Esophagus squamous epithelium (tissue), 5 donors: ENCODE measurements at regions not wholly inside any gene's neighbourhood (a gene's known extent, or its start where the extent isn't known, plus 50 kb on each side); places are given as distances from the start of the nearest gene placed in this dataset.

Experiments
- DNase-seq: peaks from one replicate; lab custom pipeline; 2025; lab: John Stamatoyannopoulos, UW
- H3K27ac ChIP-seq, 4 donors: fragments of 200-600 bp; sonication (generic); one replicate each; pipeline ENCODE4 v1.5.1; 2016 to 2019; ENCODE audit warnings: mild to moderate bottlenecking in 1 of 4
- H3K27me3 ChIP-seq, 4 donors: fragments of 200-600 bp; sonication (generic); 1 replicate in 3 of 4; 2 replicates in 1 of 4; pipeline versions ENCODE4 v1.5.1 to v1.6.0; 2017 to 2021; ENCODE audit warnings: antibody characterized with exemption in 1 of 4
- H3K36me3 ChIP-seq, 3 donors: fragments of 200-600 bp; sonication (generic); one replicate each; pipeline ENCODE4 v1.5.1; 2016 to 2019
- H3K4me1 ChIP-seq, 3 donors: fragments of 200-600 bp; sonication (generic); one replicate each; pipeline ENCODE4 v1.5.1; 2017 to 2019
- H3K4me3 ChIP-seq, 4 donors: fragments of 200-600 bp; sonication (generic); 1 replicate in 3 of 4; 2 replicates in 1 of 4; pipeline ENCODE4 v1.5.1; 2016 to 2019; ENCODE audit warnings: mild to moderate bottlenecking in 2 of 4, moderate library complexity in 1 of 4
- H3K9me3 ChIP-seq, 3 donors: fragments of 200-600 bp; sonication (generic); one replicate each; pipeline ENCODE4 v1.5.1; 2016 to 2019
- POLR2A ChIP-seq, 4 donors: fragments of 450-650 bp; IDR thresholded peaks; one replicate each; pipeline ENCODE4 v1.6.1; 2017; ENCODE audit warnings: antibody characterized with exemption in 4 of 4, mild to moderate bottlenecking in 4 of 4, moderate library complexity in 3 of 4
- WGBS, 2 donors: methylation state at CpG; one replicate each; pipeline ENCODE4 v1.1.5; 2018; 5-methylcytosine and 5-hydroxymethylcytosine counted together
- intact Hi-C: fragments of 100-400 bp; cut with DNase I; formaldehyde crosslinking; loops from one replicate; pipeline ENCODE4 v1.15.0; 2022
- TF ChIP-seq, protein P1 (sequence below), 6 experiments: fragments of 450-650 bp in 4 of 6; fragments of 200-600 bp in 2 of 6; sonication (generic) in 2 of 6; IDR thresholded peaks; one replicate each; pipeline ENCODE4 v1.5.1; 2016 to 2019; ENCODE audit warnings: antibody characterized with exemption in 6 of 6, mild to moderate bottlenecking in 4 of 6, moderate library complexity in 4 of 6
- donor health status: DM: yes; HTN: yes; CAD: no.

GRCh38 chr17:79413611-79414010 lies 197.2 kb downstream of the RBFOX3 start:
- intact Hi-C loops, result no loop called here
- no peaks in the 10 kb centered on the region for H3K9me3 ChIP-seq
- no peak for DNase-seq

GRCh38 chr17:79412886-79413390 lies 197.9 kb downstream of the RBFOX3 start:
- TF ChIP-seq, protein P1, sequence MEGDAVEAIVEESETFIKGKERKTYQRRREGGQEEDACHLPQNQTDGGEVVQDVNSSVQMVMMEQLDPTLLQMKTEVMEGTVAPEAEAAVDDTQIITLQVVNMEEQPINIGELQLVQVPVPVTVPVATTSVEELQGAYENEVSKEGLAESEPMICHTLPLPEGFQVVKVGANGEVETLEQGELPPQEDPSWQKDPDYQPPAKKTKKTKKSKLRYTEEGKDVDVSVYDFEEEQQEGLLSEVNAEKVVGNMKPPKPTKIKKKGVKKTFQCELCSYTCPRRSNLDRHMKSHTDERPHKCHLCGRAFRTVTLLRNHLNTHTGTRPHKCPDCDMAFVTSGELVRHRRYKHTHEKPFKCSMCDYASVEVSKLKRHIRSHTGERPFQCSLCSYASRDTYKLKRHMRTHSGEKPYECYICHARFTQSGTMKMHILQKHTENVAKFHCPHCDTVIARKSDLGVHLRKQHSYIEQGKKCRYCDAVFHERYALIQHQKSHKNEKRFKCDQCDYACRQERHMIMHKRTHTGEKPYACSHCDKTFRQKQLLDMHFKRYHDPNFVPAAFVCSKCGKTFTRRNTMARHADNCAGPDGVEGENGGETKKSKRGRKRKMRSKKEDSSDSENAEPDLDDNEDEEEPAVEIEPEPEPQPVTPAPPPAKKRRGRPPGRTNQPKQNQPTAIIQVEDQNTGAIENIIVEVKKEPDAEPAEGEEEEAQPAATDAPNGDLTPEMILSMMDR (IDR thresholded peaks at IDR 0.05), result no peak
- intact Hi-C loops, result no loop called here
- H3K9me3 ChIP-seq, result no peaks in the 10 kb centered on the region
- no peak for DNase-seq
- peaks cover 3 to 20% (median 4%) of the 10 kb centered on the region in 3 donors for H3K4me1 ChIP-seq
- no peak overlapping the region for H3K4me3 ChIP-seq
- H3K27ac ChIP-seq, result no peak overlapping the region
- peaks cover 0 to 80% (median 0%) of the 10 kb centered on the region in 4 donors for H3K27me3 ChIP-seq
- WGBS, 2 donors, result 0 to 40% methylated on average over 1 of the region's 3 CpGs
- no peaks in the 10 kb centered on the region for H3K36me3 ChIP-seq

More at GRCh38 chr17:79413611-79414010, 197.2 kb downstream of the RBFOX3 start:
- Histone ChIP-seq H3K27me3 (peaks cover 0 to 73% (median 0%) of the 10 kb centered on the region in 4 donors), H3K4me1 (peaks cover 3 to 20% (median 4%) of the 10 kb centered on the region in 3 donors), H3K27ac (no peak overlapping the region), H3K36me3 (no peaks in the 10 kb centered on the region), H3K4me3 (no peak overlapping the region)
- 20 to 35% methylated on average over 1 to 6 of the region's 11 CpGs for WGBS, 2 donors
- TF ChIP-seq, protein P1 (IDR thresholded peaks at IDR 0.05), result no peak
- TF ChIP-seq POLR2A (IDR thresholded peaks at IDR 0.05), result no peak

DNA sequence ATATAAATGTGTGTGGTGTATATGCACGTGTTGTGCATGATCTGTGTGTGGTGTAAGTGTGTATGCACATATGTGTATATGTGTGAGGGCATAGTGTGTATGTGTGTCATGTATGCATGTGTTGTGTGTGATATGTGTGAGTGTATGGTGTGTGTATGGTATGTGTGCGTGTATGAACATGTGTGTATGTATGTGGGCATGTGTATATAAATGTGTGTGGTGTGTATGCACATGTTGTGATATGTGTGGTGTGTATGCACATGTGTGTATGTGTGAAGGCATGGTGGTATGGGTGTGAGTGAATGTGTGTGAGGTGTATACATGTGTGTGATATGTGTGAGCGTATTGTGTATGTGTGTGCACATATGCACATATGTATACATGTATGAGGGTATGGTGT lies 198.7 kb downstream of the RBFOX3 start:
- Histone ChIP-seq H3K27me3 (peaks cover 0 to 81% (median 0%) of the 10 kb centered on the region in 4 donors), H3K36me3 (no peaks in the 10 kb centered on the region), H3K4me1 (peaks cover 3 to 20% (median 4%) of the 10 kb centered on the region in 3 donors), H3K9me3 (no peaks in the 10 kb centered on the region), H3K27ac (no peak overlapping the region), H3K4me3 (no peak overlapping the region)
- TF ChIP-seq, protein P1 (IDR thresholded peaks at IDR 0.05), result no peak
- no peak for TF ChIP-seq POLR2A (IDR thresholded peaks at IDR 0.05)
- intact Hi-C loops, result no loop called here
- DNase-seq, result no peak
- WGBS, 2 donors, result 82 to 85% methylated on average over 3 of the region's 3 CpGs

- H3K27ac ChIP-seq, result no peak overlapping the region
- no peaks in the 10 kb centered on the region for H3K36me3 ChIP-seq
- intact Hi-C loops, result no loop called here
- TF ChIP-seq, protein P1 (IDR thresholded peaks at IDR 0.05), result no peak
- TF ChIP-seq POLR2A (IDR thresholded peaks at IDR 0.05), result no peak
- H3K4me3 ChIP-seq, result no peak overlapping the region
- H3K27me3 ChIP-seq, result peaks cover 0 to 81% (median 0%) of the 10 kb centered on the region in 4 donors
- H3K9me3 ChIP-seq, result no peaks in the 10 kb centered on the region
- peaks cover 3 to 20% (median 4%) of the 10 kb centered on the region in 3 donors for H3K4me1 ChIP-seq
- WGBS, 2 donors, result 53 to 55% methylated on average over 5 to 7 of the region's 8 CpGs
- no peak for DNase-seq
Observed at GRCh38 chr17:79411419-79411818, 199.4 kb downstream of the RBFOX3 start.

GRCh38 chr17:79410681-79411080 lies 200.2 kb downstream of the RBFOX3 start:
- Histone ChIP-seq H3K4me3 (no peak overlapping the region), H3K36me3 (no peaks in the 10 kb centered on the region), H3K27ac (no peak overlapping the region), H3K9me3 (no peaks in the 10 kb centered on the region), H3K4me1 (peaks cover 3 to 20% (median 4%) of the 10 kb centered on the region in 3 donors), H3K27me3 (peaks cover 0 to 81% (median 0%) of the 10 kb centered on the region in 4 donors)
- DNase-seq, result no peak
- 63 to 93% methylated on average over 2 to 6 of the region's 9 CpGs for WGBS, 2 donors
- TF ChIP-seq POLR2A (IDR thresholded peaks at IDR 0.05), result no peak
- TF ChIP-seq, protein P1 (IDR thresholded peaks at IDR 0.05), result no peak
- intact Hi-C loops, result no loop called here
